GM12878 (cell line): ENCODE measurements at regions not wholly inside any gene's neighbourhood (a gene's known extent, or its start where the extent isn't known, plus 50 kb on each side); places are given as distances from the start of the nearest gene placed in this dataset.

Experiments used
- ATAC-seq: fragments of 200-7000 bp; cut with Tn5 transposase; 3 replicates; pipeline ENCODE4 v1.9.1; 2020; ENCODE audit warnings: mild to moderate bottlenecking, moderate library complexity
- BruUV-seq: library from RNA; stranded (reverse); fragments of 400-500 nt; replicated peaks from 2 replicates; lab custom pipeline; 2021; lab: Mats Ljungman, UMichigan
- CTCF ChIA-PET: fragments of 300-600 bp; sonication (Branson Sonifier 250); formaldehyde crosslinking; extraction: SDS; loops from one replicate; lab custom pipeline; 2021; ENCODE audit warnings: inconsistent platforms; lab: Yijun Ruan, JAX
- POLR2A ChIA-PET: fragments of 350-600 bp; formaldehyde crosslinking; extraction: SDS; loops from one replicate; lab custom pipeline; 2021; ENCODE audit warnings: inconsistent platforms; lab: Charles Lee
- RAD21 ChIA-PET: fragments of 300-600 bp; sonication (Branson Sonifier 250); formaldehyde crosslinking; loops from one replicate; lab custom pipeline; 2023; ENCODE audit warnings: antibody characterized with exemption; ENCODE audit not compliant: unreplicated experiment; lab: Charles Lee
- SMC1A ChIA-PET: fragments of 300-600 bp; sonication (Branson Sonifier 250); formaldehyde crosslinking; loops from one replicate; lab custom pipeline; 2023; ENCODE audit not compliant: unreplicated experiment, uncharacterized antibody; lab: Charles Lee
- DNase-seq: peaks from one replicate; pipeline ENCODE4 v3.0.0-alpha.2; 2011; ENCODE audit warnings: low read depth, low spot score
- FAIRE-seq: peaks from 3 replicates; lab custom pipeline; 2011; peaks lifted over from hg19 to GRCh38; lab: Jason Lieb, UNC
- H2AFZ ChIP-seq: 2 replicates; pipeline ENCODE4 v1.6.0; 2011; ENCODE audit warnings: low read depth, low read length, control low read depth; ENCODE audit not compliant: control insufficient read depth
- H3K27ac ChIP-seq: 2 replicates; pipeline ENCODE4 v1.5.1; 2011; ENCODE audit warnings: control low read depth; ENCODE audit not compliant: control insufficient read depth, insufficient read depth
- H3K27me3 ChIP-seq, 2 experiments: replicated peaks in 1 of 2; 2 replicates each; pipeline versions ENCODE4 v1.6.0 to v1.6.1; 2011; ENCODE audit warnings: low read length in 1 of 2; ENCODE audit not compliant: control insufficient read depth in 2 of 2, insufficient read depth in 2 of 2
- H3K36me3 ChIP-seq, 2 experiments: 2 replicates each; pipeline ENCODE4 v1.5.1; 2011; ENCODE audit warnings: low read length in 1 of 2; ENCODE audit not compliant: control insufficient read depth in 2 of 2, insufficient read depth in 2 of 2
- H3K4me1 ChIP-seq: 2 replicates; pipeline ENCODE4 v1.6.1; 2011; ENCODE audit warnings: mild to moderate bottlenecking, low read length, moderate library complexity, mixed read lengths; ENCODE audit not compliant: control insufficient read depth, insufficient read depth
- H3K4me2 ChIP-seq: 2 replicates; pipeline ENCODE4 v1.6.0; 2011; ENCODE audit warnings: control low read depth; ENCODE audit not compliant: control insufficient read depth, insufficient read depth
- H3K4me3 ChIP-seq: fragments of 200-600 bp; sonication (generic); 2 replicates; pipeline ENCODE4 v1.5.1; 2016
- H3K79me2 ChIP-seq: 2 replicates; pipeline ENCODE4 v1.6.0; 2011; ENCODE audit warnings: low read length; ENCODE audit not compliant: control insufficient read depth, insufficient read depth
- H3K9ac ChIP-seq: 2 replicates; pipeline ENCODE4 v1.8.0; 2011; ENCODE audit warnings: low read length, control low read depth, mixed read lengths; ENCODE audit not compliant: control insufficient read depth, insufficient read depth
- H3K9me3 ChIP-seq: replicated peaks from 3 replicates; pipeline ENCODE4 v1.5.1; 2011; ENCODE audit warnings: mild to moderate bottlenecking, low read length; ENCODE audit not compliant: control insufficient read depth, insufficient read depth
- H4K20me1 ChIP-seq: 2 replicates; pipeline ENCODE4 v1.6.0; 2011; ENCODE audit not compliant: control insufficient read depth, insufficient read depth
- CHD2 ChIP-seq: IDR thresholded peaks from 2 replicates; pipeline ENCODE4 v1.6.1; 2011; ENCODE audit warnings: low read depth, low read length, improper control_type of control experiment, borderline replicate concordance
- ESRRA ChIP-seq: IDR thresholded peaks from 2 replicates; pipeline ENCODE4 v1.6.1; 2012; ENCODE audit warnings: mild to moderate bottlenecking, low read length, improper control_type of control experiment
- EZH2 ChIP-seq: IDR thresholded peaks from 2 replicates; pipeline ENCODE4 v1.6.1; 2012; ENCODE audit warnings: low read depth, mild to moderate bottlenecking, control low read depth, inconsistent platforms, low read length, borderline replicate concordance; ENCODE audit not compliant: control insufficient read depth
- IKZF2 ChIP-seq, 2 experiments: fragments of 450-650 bp; IDR thresholded peaks; 2 replicates each; pipeline ENCODE4 v1.6.1; 2017; ENCODE audit warnings: mild to moderate bottlenecking in 2 of 2, moderate library complexity in 2 of 2
- MTA2 ChIP-seq: fragments of 450-650 bp; IDR thresholded peaks from 2 replicates; pipeline ENCODE4 v1.6.1; 2016; ENCODE audit warnings: low read depth, mild to moderate bottlenecking, moderate library complexity
- MTA3 ChIP-seq: IDR thresholded peaks from 2 replicates; pipeline ENCODE4 v1.6.1; 2012; ENCODE audit warnings: low read length, inconsistent platforms, borderline replicate concordance
- MYB ChIP-seq: fragments of 150-350 bp; IDR thresholded peaks from 2 replicates; pipeline ENCODE4 v1.6.1; 2014; ENCODE audit warnings: mild to moderate bottlenecking, low read depth, low read length, borderline replicate concordance
- PKNOX1 ChIP-seq: fragments of 450-650 bp; IDR thresholded peaks from 2 replicates; pipeline ENCODE4 v1.6.1; 2016; ENCODE audit warnings: mild to moderate bottlenecking
- POU2F2 ChIP-seq: IDR thresholded peaks from 3 replicates; pipeline ENCODE4 v1.6.1; 2011; ENCODE audit warnings: low read depth, mild to moderate bottlenecking, low read length, borderline replicate concordance
- RBBP5 ChIP-seq: fragments of 200-600 bp; sonication (generic); conservative IDR thresholded peaks from 2 replicates; pipeline ENCODE4 v1.6.1; 2016
- RFX5 ChIP-seq: IDR thresholded peaks from 2 replicates; pipeline ENCODE4 v1.6.1; 2011; ENCODE audit warnings: low read depth, low read length, improper control_type of control experiment
- SIX5 ChIP-seq: IDR thresholded peaks from 2 replicates; pipeline ENCODE4 v1.6.1; 2011; ENCODE audit warnings: mild to moderate bottlenecking, low read depth, low read length, moderate library complexity; ENCODE audit not compliant: severe bottlenecking
- SREBF2 ChIP-seq: IDR thresholded peaks from 2 replicates; pipeline ENCODE4 v1.6.1; 2012; ENCODE audit warnings: mild to moderate bottlenecking, low read length
- STAT1 ChIP-seq: fragments of 450-650 bp; conservative IDR thresholded peaks from 2 replicates; pipeline ENCODE4 v1.6.1; 2014; ENCODE audit warnings: antibody characterized with exemption, mild to moderate bottlenecking
- TBL1XR1 ChIP-seq: IDR thresholded peaks from 2 replicates; pipeline ENCODE4 v1.6.1; 2012; ENCODE audit warnings: low read depth, low read length, improper control_type of control experiment
- WRNIP1 ChIP-seq: IDR thresholded peaks from 2 replicates; pipeline ENCODE4 v1.6.1; 2011; ENCODE audit warnings: low read depth, low read length, improper control_type of control experiment, borderline replicate concordance
- ZNF217 ChIP-seq: fragments of 450-650 bp; IDR thresholded peaks from 2 replicates; pipeline ENCODE4 v1.6.1; 2017; ENCODE audit warnings: antibody characterized with exemption, mild to moderate bottlenecking
- ZNF384 ChIP-seq: IDR thresholded peaks from 2 replicates; pipeline ENCODE4 v1.6.1; 2012; ENCODE audit warnings: low read depth, mild to moderate bottlenecking, low read length, improper control_type of control experiment, borderline replicate concordance
- WGBS: methylation state at CpG from one replicate; pipeline ENCODE4 v1.1.6; 2016; ENCODE audit warnings: low lambda C conversion rate; ENCODE audit not compliant: insufficient replicate concordance, insufficient coverage; ENCODE audit errors: missing lambda C conversion rate; 5-methylcytosine and 5-hydroxymethylcytosine counted together
- in situ Hi-C: fragments of 300-500 bp; cut with MboI; formaldehyde crosslinking; loops from 9 replicates; pipeline ENCODE4 v1.14.3; 2018; ENCODE audit warnings: mixed read lengths
- intact Hi-C: fragments of 100-400 bp; cut with micrococcal nuclease; formaldehyde crosslinking; loops from one replicate; pipeline ENCODE4 v1.14.2; 2022; ENCODE audit not compliant: unreplicated experiment

- SMC1A ChIA-PET: no interaction called here
- Histone ChIP-seq H3K79me2 (no peaks in the 10 kb centered on the region), H3K27me3 (no peaks in the 10 kb centered on the region), H2AFZ (no peak overlapping the region), H3K9me3 (no peaks in the 10 kb centered on the region), H3K36me3 (no peaks in the 10 kb centered on the region), H3K4me3 (no peak overlapping the region), H3K4me2 (no peak overlapping the region), H3K27ac (no peak overlapping the region), H3K9ac (no peak overlapping the region), H4K20me1 (no peaks in the 10 kb centered on the region), H3K4me1 (no peaks in the 10 kb centered on the region)
- TF ChIP-seq POU2F2 (no peak), CHD2 (no peak), MYB (no peak), MTA3 (no peak), SREBF2 (no peak), SIX5 (no peak), RBBP5 (no peak), ESRRA (no peak), EZH2 (no peak)
- DNase-seq: no peak
- no peak for FAIRE-seq
- ATAC-seq: no peak
- POLR2A ChIA-PET: no interaction called here
- CTCF ChIA-PET: interaction anchor here (1.5 kb wide), 1 partner anchor 25 kb away, joined by 4 read pairs; no protein-coding TSS in a partner anchor
- in situ Hi-C loops (no loop called here), intact Hi-C loops (no loop called here)
- WGBS: 38% methylated on average over 2 of the region's 2 CpGs
- BruUV-seq: no TSS peak
- RAD21 ChIA-PET: no interaction called here
Observed at GRCh38 chr3:94735354-94735753, 672.5 kb downstream of the NSUN3 start.

GRCh38 chr3:94737116-94737515, 674.3 kb downstream of the NSUN3 start:
- Histone ChIP-seq H3K4me2 (no peak overlapping the region), H3K27me3 (no peaks in the 10 kb centered on the region), H3K9me3 (no peaks in the 10 kb centered on the region), H3K4me3 (no peak overlapping the region), H3K4me1 (no peaks in the 10 kb centered on the region), H2AFZ (no peak overlapping the region), H3K9ac (no peak overlapping the region), H3K79me2 (no peaks in the 10 kb centered on the region), H3K36me3 (no peaks in the 10 kb centered on the region), H3K27ac (no peak overlapping the region), H4K20me1 (no peaks in the 10 kb centered on the region)
- ChIA-PET RAD21 (no interaction called here), SMC1A (no interaction called here), POLR2A (no interaction called here), CTCF (no interaction called here)
- intact Hi-C loops: no loop called here
- 28% methylated on average over 2 of the region's 2 CpGs for WGBS
- FAIRE-seq (no peak), DNase-seq (no peak), ATAC-seq (no peak)
- no TSS peak for BruUV-seq
- in situ Hi-C loops: no loop called here
- TF ChIP-seq ZNF217 (no peak), RFX5 (no peak), ZNF384 (no peak), PKNOX1 (no peak), MTA2 (no peak), WRNIP1 (no peak), IKZF2 (IDR thresholded peaks at IDR 0.05) (no peak), STAT1 (no peak), TBL1XR1 (no peak)
